HG03575 (cell line): ENCODE measurements at regions not wholly inside any gene's neighbourhood (a gene's known extent, or its start where the extent isn't known, plus 50 kb on each side); places are given as distances from the start of the nearest gene placed in this dataset.

Source experiments
- ATAC-seq: cut with Tn5 transposase; IDR thresholded peaks from one replicate; pipeline ENCODE4 v1.9.1; 2021; ENCODE audit not compliant: unreplicated experiment, insufficient number of reproducible peaks, low FRiP score; ENCODE audit errors: extremely low read depth

DNA sequence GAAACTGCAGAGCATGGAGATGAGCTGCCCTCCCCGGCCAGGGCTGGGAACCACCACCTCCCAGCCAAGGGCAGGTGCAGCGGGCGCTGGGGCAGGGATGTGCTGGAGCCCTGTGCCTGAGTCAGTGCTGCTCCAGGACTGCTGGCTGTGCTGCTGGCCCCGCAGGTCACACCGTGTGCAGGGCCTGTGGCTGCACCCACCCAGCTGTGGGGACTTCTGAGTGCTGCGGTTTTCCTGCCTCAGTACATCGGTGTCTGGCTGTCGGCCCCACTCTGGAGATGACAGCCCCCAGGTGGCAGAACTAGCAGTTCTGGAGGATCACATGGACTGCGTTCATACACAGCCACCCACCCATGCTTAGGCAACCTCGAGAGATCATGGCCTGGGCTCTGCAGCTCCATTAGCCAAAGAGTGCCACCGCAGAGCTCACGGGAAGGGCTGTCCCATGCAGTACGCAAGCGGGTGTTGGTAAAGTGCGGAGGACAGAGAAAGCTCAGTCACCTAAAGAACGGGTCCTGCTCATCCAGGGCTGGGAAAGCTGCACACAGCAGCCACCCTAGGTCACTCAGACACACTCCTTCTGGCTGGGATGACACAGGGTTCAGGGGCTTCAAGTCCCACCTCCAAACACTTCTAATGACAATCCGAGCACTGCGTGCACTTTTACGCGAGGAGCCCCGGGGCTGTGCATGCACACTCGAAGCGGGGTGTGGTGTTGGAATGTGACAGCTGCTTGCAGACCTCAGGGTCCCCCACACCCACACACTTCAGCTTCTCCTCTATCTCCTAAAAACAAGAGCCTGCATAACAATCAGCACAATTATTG is 198.1 kb upstream of the PPP2R2D start:
- no peak for ATAC-seq

DNA sequence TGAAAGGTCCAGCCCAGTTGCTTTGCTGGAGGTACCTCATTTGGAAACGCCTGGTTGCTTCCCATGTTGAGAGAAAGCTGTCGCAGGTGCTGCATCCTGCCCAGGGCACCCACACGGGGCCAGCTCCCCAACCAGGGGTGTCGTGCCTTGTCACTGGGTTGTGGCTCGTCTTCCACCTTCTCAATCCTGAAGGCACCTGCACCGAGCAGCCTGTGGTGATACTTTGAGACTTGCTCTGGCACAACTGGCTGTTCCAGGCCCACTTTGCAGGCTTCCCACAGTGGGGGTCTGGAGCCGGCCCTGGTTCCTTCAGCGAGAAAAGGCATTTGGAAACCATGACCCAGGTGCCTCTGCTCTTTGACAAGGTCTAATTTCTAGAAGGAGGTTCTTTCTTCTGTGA is 197.3 kb upstream of the PPP2R2D start:
- no peak for ATAC-seq

DNA sequence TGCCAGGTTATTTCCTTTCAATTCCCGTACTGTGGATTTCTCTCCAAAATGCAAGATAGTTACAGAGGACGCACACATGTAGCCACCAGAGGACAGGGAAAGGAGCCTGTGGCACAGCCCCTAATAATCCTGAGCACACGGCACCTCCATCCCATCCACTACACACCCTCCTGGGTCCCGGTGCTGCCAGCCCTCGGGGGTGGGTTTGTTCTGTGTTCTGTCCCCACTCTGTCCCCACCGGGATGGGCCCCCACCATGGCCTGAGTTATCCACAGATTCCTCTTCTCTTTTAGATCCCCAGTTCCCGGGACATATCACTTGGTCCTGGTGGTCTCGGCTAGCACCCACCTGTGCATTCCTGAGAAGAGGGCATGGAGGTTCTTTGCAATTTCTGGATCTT is 196.9 kb upstream of the PPP2R2D start:
- no peak for ATAC-seq

DNA sequence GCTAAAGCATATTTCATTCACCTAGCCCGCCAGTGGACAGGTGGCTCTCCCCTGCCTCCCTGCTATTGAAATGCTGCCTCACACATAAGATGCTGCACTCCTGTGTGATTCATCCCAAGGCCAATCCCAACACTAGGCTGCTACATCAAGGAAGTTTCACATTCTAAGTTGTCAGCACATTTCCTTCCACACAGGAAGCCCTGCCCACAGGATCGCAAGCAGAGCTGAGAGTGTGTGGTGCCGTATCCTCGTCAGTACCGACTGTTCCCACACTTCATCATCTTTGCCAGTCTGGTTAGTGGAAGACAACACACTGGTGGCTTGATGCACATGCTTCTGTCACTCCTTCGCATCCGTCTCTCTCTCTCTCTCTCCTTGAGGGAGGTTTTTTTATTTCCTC is 194.3 kb upstream of the PPP2R2D start:
- no peak for ATAC-seq

DNA sequence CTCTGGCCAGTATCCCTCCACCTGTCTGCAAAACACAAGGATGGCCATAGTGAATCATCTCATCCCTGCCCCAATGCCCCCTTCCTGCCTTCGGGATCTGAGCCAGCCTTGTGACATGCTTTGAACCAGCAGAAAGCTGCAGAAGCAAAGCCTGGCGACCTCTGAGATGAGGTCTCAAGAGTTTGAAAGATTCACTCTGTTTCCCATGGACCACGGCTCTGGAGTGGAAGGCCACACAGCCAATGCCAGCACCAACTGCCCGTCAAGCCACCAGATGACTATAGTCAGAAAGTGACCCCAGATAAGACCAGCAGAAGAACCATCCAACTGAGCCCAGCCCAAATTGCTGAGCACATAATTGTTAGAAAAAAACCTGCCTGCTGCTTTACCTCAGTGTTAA is 193.9 kb upstream of the PPP2R2D start:
- ATAC-seq: no peak

DNA sequence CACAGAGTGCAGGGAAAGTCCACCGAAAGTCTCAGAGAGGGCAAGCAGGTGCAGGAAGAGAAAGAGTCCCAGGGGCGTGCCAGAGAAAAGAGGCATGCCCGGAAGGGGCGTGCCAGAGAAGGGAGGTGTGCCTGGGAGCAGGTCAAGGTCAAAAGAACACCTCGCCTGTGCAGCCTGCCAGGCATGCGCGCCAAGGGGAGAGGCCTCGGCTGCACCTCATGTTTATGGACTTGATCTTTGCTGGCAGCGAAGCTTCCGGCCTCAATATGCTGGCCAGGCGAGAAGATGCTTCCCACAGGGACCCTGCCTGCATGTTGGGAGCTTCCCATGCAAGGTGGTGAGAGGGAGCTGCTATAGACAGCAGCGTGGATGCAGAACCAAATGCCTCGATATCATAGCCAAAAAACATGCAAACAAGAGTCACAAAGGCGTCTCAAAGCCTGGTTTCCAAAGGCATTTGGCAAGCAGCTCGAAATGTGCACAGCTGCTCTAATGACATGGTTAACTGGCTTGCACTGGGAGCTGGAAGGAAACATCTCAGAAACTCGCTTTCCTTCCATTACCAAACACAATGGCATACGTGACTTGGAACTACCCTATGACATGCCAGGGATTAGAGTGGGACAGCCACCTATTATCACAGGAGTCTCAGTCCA is 192.5 kb upstream of the PPP2R2D start:
- ATAC-seq: no peak

DNA sequence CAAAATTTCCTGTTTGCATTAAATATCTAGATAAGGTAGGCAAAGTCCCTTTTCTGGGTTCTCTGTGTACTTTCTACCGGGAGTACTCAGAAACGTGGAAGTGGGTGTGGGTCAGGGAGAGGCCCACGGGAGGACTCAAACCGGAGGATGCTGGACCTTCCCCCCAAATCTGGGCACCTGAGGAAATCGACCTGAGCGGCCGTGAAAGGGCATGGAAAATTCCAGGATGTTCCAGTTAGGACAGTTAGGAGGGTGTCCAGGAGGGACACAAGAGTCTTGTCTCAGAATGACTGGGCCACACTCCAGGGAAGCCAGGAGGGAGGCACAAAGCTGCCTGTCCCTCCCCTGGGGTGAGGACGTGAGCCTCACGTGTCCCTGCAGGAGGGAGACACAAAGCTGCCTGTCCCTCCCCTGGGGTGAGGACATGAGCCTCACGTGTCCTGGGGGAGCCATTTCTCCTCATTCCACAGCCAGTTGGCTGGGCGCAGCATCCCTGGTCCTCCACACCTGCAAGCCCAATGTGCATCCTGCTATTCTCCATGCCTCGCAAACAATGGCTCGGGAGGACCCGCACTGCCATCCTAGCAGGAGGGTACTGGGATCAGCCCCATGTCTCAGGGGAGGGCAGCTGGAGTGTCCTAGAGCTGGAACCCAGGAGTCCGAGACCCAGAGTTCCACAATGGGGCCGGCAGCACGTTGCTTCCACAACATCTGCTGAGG is 190.5 kb upstream of the PPP2R2D start:
- ATAC-seq: no peak

DNA sequence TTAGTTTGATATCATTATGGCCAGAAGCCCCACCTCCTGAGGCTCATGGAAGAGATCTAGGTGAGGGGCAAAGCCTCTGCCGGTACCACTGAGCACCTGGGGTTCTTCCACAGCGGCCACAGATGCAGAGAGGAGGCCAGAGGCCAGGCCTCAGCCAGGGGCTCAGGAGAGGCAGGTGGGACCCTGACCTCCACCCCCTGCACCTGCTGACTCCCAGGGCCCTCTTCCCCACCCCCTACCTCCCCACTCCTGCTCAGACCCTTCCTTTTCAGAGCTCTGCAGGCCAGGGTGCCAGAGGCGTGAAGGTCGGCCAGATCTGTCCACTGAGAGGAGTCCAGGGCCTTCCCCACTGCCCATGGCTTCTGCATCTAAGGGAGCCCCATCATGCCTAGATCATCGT is 178.7 kb upstream of the PPP2R2D start:
- ATAC-seq: no peak

DNA sequence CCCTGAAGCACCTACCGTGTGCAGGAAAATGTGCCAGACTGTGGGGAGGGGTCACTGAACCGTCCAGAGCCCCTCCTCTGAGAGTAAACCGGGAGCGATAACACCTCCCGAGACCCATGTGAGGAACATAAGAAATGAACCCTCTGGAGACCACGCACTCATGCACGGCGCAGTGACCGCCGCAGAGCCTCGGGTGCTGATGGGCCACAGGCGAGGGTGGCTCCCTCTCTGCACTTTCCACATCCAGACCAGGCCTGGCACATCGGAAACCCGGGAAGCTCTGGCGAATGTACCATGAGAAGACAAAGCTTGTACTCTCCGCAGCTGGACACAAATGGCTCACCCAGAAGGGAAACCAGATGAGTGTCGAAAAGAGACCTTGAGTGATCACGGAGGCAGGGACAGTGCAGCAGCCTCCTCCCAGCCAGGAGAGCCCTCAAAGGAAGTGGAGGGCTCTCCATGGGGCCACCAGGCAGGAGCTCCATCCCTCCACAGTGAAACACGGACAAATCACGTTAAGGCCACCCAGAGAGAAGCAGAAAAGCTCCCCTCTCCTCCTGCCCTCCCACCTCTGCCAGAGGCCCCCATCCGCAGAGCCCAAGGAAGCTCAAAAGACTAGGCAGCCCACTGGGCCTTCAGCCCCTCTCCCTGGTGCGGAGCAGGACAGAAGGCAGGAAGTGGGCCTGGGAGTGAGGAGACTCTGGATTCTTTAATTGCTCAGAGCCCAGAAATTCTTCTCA is 178.1 kb upstream of the PPP2R2D start:
- ATAC-seq: no peak

DNA sequence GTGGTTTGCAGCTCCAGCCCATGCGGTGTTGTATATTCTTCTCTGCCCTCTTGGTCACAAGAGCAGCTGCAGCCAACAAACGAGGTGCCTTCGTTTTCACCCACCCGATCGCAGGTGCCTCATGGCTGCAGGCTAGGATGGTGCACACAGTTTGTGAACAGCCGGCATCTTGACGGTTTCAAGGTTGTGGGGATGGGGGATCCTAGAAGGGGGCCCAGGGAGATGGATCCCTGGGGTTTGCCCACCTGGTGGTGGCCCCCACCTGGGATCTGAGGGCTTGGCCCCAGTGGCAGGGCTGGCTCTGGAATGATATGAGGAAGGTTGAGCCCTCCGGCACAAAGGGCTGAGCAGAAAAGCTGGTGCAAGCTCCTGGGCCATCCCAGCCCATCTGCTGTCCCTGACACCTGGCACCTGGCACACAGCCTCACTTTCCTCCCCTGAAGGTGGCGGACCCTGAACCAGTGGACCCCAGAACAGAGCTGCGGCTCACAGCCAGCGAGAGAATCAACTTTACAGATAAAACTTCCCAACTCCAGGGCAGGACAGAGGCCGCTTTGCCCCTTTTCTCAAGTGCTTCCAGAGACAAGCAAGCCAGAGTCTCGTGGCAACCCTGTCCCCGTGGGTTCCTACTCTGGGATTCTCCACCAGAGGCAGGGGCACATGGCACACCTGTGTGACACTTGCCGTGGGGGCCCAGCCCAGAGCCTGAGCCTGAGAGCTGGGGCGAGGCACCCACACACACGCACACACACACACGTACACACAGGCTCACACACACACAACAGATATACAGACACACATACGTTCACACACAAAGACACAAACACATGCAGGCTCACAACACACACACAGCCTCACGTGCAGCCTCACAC is 177.3 kb upstream of the PPP2R2D start:
- no peak for ATAC-seq

DNA sequence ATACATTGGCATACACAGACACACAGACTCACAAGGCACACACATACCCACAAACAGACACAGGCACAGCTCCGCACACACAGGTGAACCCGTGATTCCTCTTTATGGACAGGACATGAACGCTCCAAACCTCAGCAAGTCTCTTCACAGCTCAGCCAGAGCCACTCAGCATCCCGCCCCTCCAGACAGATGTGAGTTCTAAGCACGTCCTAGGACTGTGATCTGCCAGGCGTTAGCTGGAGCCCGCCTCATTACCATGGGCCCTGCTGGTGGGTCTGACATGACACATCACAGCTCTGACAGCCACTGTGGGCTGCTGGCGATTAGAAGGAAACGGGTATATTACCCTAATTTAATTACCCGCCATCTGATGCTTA is 176.7 kb upstream of the PPP2R2D start:
- ATAC-seq: no peak

DNA sequence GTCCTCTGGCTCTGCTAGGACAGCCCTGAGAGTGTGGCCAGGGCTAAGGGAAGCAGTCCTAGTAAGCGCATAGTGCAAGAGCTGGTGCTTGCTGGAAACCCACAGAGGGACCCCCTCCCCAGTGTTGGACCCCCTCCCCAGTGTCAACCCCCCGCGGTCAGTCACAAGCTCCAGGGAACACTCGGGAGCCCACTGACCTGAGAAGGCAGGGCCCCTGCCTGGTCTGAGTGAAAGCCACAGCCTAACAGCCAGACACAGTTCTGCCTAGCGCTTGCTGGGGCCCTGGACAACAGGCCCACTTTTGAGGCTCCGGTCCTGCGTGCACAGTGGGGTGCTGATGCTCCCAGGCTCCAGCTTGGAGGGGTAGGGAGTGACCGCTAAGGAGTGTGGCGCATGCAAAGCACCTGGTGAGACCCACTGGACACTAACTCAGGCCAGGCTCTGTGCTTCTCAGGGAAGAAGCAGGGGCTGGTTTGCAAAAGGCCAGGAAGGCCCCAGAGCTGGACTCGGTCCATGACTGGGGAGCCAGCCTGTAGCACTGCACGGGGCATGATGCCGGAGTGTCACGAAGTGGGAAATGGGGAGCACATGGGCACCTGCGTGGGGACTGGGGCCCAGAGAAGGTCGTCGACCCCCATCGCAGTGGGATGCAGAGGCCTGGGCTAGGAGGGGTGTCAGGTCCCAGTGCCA is 175.8 kb upstream of the PPP2R2D start:
- no peak for ATAC-seq

DNA sequence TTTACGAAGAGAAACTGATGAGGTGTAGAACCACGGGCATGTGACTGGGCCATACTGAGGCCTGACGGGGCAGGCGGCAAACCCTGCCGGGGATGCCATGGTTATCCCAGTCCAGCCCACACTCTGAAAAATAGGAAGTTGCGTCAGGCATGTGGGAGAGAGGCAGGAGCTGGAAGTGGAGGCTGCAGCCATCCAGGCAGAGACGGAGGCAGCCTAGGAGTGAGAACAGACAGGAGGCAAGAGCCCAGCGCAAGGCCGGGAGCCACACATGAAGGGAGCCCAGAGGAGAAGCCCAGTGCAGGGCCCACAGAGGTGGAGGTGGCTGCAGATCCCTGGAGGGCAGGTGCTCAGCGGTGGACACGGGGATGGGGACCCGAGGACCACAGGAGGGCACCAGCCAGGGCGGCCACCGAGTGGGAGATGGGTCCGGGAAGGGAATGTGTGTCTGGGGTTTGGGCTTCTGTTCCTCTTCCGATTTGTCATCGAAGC is 175.2 kb upstream of the PPP2R2D start:
- ATAC-seq: no peak

DNA sequence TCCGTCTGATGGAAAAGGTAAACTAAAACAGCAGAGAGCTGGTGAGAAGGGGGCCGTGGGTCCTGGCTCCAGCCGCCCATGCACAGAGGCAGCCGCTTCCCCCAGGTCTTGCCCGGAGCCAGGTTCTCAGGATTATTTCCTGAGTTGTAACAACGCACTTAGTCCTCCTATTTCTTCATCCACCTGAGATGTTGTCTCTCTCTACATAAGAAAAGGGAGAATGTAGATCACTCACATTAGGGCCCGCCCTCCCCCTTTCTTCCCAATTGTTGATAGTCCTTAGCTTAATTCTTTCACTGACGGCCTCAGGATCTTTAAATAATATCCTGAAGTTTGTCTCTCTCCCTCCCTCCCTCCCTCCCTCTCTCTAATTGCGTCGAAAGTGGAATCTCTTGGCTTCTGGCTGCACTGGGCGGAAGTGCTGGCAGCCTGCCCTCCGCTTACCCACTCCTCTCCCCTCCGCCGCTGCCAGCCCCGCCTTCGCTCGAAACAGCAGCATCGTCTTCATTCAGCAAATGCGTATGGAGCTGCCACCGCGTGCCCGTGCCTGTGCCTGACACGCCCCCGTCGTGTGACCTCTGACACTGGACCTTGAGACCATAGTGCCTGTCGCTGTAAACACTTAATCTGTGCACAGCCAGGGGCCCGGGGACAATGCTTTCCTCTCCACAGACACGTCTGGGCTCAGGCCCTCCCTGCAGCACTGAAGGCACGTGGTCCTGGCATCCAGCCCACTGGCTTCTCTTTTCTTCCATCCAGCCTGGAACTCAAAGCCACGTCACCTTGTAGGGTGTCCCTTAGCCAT is 174.5 kb upstream of the PPP2R2D start:
- ATAC-seq: no peak

DNA sequence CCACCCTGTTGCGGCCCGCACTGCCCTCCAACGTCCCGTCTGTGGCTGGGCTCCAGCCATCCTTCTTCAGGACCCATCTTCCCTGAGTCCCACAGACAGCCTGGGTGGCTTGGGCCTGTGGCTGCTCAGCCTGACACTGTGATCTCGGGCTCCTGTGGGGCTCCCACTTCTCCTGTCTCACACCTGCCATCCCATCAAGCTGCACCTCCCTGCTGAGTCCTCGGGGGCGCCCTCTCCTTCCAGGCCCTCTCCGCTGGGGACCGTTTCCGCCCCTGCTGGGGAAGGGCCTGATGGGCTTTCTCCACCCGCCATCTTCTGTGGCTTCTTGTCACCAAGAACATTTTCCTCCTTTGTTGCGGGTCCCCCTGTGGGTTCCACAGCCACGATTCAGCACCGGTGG is 173.8 kb upstream of the PPP2R2D start:
- ATAC-seq: no peak

DNA sequence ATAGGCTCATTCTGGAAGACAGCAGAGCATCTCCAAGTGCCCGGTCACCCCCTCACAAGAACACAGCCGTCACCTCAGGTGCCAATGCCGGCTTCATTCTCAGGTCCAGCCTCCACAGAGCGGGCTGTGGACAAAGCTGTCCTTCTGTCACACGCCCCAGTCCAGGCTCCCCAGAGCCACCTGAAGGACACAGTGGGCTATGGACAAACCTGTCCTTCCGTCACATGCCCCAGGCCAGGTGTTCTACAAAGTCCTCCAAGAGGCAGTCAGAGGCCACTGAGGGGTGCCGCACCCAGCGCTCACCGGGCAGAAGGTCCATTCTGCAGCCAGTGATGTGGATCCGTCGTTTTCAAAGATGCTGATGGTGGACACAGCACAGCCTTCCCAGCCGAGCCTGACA is 173.2 kb upstream of the PPP2R2D start:
- ATAC-seq: no peak
